Epithelial cell of proximal tubule (primary cell): ENCODE measurements at regions not wholly inside any gene's neighbourhood (a gene's known extent, or its start where the extent isn't known, plus 50 kb on each side); places are given as distances from the start of the nearest gene placed in this dataset.

Experiments
- DNase-seq: peaks from one replicate; pipeline ENCODE4 v3.0.0-alpha.2; 2011; ENCODE audit warnings: low read depth
- H3K4me3 ChIP-seq: 2 replicates; pipeline ENCODE4 v1.5.1; 2011; ENCODE audit warnings: low read depth, mild to moderate bottlenecking, low read length
- CTCF ChIP-seq: conservative IDR thresholded peaks from 2 replicates; pipeline ENCODE4 v1.5.1; 2012; ENCODE audit warnings: low read depth, mild to moderate bottlenecking, low read length

- DNase-seq: no peak
- no peak for TF ChIP-seq CTCF
- H3K4me3 ChIP-seq: no peak overlapping the region
These were observed 166.6 kb upstream of the HMGA2 start for GRCh38 chr12:65657635-65658034.

GRCh38 chr12:65658360-65658759 is 165.9 kb upstream of the HMGA2 start:
- TF ChIP-seq CTCF: no peak
- H3K4me3 ChIP-seq: no peak overlapping the region
- DNase-seq: no peak

GRCh38 chr12:65659681-65660080 is 164.6 kb upstream of the HMGA2 start:
- DNase-seq: no peak
- H3K4me3 ChIP-seq: no peak overlapping the region
- TF ChIP-seq CTCF: no peak

GRCh38 chr12:65660096-65660495 is 164.2 kb upstream of the HMGA2 start:
- DNase-seq: no peak
- no peak for TF ChIP-seq CTCF
- no peak overlapping the region for H3K4me3 ChIP-seq

- DNase-seq: no peak
- no peak for TF ChIP-seq CTCF
- no peak overlapping the region for H3K4me3 ChIP-seq
These were observed 163.4 kb upstream of the HMGA2 start for GRCh38 chr12:65660836-65661235.

- H3K4me3 ChIP-seq: no peak overlapping the region
- TF ChIP-seq CTCF: no peak
- no peak for DNase-seq
These were observed 161.7 kb upstream of the HMGA2 start for GRCh38 chr12:65662590-65662989.

- TF ChIP-seq CTCF: no peak
- no peak overlapping the region for H3K4me3 ChIP-seq
- DNase-seq: no peak
These were observed 161.2 kb upstream of the HMGA2 start for GRCh38 chr12:65663097-65663496.
